GM12874 (cell line): ENCODE measurements at regions not wholly inside any gene's neighbourhood (a gene's known extent, or its start where the extent isn't known, plus 50 kb on each side); places are given as distances from the start of the nearest gene placed in this dataset.

Experiments
- TF ChIP-seq, protein P1 (sequence below): IDR thresholded peaks from 2 replicates; pipeline ENCODE4 v1.5.1; 2011; ENCODE audit warnings: low read depth, mild to moderate bottlenecking, control low read depth, low read length, moderate library complexity; ENCODE audit not compliant: insufficient read depth

DNA sequence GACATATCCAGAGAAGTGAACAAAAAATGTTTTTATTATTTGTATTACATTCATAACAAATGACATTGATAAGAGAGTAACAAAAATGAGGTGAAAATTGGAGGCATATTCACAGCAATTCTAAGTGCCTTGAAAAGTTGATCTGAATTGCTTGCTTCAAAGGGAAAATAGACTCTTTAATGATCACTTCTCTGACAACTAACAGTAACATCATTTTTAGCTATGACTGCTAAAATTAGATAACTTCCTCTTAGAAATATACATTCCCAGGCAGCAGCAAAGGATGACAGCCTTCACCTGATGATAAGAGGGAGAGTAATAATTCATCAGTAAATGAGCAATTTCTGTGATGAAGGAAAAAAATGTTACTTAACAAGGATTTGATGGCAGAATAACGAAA is 472.5 kb downstream of the PCDH10 start:
- TF ChIP-seq, protein P1, sequence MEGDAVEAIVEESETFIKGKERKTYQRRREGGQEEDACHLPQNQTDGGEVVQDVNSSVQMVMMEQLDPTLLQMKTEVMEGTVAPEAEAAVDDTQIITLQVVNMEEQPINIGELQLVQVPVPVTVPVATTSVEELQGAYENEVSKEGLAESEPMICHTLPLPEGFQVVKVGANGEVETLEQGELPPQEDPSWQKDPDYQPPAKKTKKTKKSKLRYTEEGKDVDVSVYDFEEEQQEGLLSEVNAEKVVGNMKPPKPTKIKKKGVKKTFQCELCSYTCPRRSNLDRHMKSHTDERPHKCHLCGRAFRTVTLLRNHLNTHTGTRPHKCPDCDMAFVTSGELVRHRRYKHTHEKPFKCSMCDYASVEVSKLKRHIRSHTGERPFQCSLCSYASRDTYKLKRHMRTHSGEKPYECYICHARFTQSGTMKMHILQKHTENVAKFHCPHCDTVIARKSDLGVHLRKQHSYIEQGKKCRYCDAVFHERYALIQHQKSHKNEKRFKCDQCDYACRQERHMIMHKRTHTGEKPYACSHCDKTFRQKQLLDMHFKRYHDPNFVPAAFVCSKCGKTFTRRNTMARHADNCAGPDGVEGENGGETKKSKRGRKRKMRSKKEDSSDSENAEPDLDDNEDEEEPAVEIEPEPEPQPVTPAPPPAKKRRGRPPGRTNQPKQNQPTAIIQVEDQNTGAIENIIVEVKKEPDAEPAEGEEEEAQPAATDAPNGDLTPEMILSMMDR: no peak

DNA sequence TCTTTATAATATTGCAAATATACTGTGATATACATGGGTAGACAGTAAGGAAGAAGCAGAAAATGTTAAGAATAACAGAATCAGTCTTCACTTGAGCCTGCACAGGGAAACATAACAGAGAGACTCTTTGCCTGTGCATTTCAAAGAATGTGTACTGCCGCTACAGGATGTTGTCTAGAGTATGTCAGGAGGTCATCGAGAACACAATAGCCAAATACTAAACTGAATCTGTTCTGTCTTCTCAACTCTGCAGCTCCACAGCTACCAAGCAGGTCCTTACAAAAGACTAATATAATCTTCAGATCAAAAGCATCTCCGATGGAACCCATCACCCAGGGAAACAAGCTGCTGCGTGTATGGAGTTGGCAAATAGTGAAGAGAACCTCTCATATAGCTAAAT is 471.5 kb downstream of the PCDH10 start:
- TF ChIP-seq, protein P1: no peak

DNA sequence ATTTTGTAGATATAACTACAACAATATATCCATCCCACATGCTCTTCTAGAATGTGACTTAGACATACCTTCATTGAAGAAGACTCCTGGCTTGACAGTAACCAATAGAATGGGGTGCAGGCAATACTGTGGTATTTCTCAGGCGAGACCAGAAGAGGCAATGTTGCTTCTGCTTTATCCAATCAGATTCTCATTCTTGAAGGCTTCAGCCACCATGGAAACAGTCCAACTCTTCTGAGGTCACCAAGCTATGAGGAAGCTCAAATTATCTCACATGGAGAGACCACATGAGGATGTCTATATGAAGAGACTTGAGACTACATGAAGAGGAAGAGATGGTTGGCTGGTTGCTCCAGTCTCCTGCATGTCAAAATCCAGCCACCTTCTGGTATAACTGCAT is 469.9 kb downstream of the PCDH10 start:
- TF ChIP-seq, protein P1: no peak

DNA sequence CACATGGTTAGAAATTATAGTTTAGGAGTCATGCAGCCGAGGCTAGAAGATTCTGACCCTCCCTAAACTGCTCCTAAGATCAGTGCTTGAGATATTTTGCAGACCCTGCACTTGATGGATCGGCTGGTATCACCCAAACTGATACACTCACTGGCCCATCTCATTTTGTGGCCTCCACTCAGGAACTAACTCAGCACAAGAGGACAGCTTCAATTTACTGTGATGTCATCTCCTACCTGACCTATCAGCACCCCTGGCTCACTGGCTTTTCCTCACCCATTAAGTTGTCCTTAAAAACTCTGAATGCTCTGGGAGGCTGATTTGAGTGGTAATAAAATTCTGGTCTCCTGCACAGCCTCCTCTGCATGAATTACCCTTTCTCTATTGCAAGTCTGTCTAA is 450.9 kb downstream of the PCDH10 start:
- TF ChIP-seq, protein P1: no peak

DNA sequence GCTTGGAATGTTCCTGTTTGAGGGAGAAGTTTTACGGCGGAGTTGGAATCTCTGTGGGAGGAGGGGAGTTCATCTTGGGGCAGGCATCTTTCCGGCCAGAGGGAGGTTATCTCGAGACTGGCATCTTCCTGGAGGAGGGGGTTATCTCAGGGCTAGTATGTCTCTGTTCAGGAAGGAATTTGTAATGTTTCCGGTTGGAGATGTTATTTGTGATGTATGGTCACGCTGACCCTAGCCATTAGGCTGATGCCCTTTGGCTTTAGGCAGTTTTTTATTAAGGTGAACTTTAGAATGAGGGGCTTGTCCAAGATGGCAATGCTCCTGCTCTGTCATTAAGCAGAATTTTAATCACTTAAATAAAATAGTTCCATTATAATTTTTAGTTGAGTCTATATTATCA is 449.7 kb downstream of the PCDH10 start:
- TF ChIP-seq, protein P1: no peak

DNA sequence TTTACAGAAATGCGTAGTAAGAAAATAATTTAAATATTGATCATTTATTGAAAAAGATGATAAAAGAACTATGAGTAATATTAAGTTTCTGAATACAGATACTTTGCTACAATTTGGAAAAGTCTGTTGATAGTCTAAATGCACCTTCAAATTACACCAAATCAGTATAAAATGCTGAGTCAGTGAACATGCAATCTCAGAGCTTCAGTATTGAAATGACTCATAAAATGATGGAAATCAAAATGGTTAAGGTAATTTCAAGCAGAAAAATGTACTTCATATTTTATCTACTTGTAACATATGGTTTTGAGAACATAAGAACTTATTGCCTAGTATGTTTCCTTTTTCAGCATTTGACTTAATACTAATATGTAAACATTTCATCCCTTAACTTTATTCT is 448.2 kb downstream of the PCDH10 start:
- TF ChIP-seq, protein P1: no peak

DNA sequence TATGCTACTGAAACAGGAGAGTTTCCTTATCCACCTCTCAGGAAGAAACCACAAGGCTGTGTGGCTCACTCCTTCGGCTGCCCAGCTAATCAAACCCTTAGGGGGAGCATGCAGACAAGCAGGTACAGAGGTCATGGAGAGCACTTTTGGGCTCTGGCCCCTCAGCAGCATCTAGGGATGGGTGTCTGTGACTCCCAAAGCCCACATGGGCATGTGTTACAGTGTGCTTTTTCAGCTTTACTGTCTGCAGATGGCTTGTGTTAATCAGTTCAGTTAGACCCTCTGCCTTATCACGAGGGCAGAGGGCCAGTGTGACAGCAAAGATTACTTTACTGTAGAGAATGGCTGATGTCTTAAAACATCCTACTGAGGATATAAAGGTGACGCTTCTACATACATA is 447.4 kb downstream of the PCDH10 start:
- TF ChIP-seq, protein P1: no peak
